Right renal pelvis (tissue), 4 donors: ENCODE measurements at regions not wholly inside any gene's neighbourhood (a gene's known extent, or its start where the extent isn't known, plus 50 kb on each side); places are given as distances from the start of the nearest gene placed in this dataset.
"Not testable (repeated sequence)": the region's sequence is repeated elsewhere in the genome, so short reads cannot be mapped to it uniquely, and the experiment has no call there.

ENCODE experiments used
- DNase-seq, 4 donors: peaks; one replicate each; pipeline ENCODE4 v3.0.0-alpha.2; 2013; ENCODE audit warnings: low read depth in 4 of 4, low spot score in 3 of 4, missing footprints in 1 of 4

- DNase-seq, result no peak
These were observed 121.5 kb downstream of the XCL2 start for GRCh38 chr1:168422203-168422847.

DNA sequence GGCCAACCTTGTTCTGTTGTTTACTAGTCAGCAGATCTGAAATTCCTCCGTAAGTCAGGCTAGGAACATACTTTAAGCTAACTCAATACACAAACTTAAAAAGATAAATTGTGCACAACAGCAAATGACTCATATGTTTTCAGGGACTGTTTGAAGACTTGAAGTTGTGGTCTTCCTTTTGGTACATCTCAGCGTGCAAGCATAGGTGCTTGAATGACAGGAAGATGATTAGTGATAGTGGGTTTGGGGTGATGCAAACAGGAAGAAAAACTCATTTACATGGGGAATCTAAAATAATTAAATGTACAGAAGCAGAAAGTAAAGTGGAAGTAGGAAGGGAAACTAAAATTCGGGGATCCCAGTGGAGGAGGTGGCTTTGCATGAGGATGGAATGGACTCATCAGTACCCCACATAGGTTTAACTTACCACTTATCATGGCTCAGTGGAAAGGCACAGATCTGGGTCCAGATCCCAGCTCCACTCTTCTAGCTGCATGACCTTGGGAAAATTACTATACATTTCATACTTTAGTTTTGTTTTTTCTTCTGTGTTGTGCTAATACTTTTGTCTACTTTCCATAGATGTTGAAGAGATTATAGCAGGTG is 122.3 kb downstream of the XCL2 start:
- DNase-seq, result no peak

DNA sequence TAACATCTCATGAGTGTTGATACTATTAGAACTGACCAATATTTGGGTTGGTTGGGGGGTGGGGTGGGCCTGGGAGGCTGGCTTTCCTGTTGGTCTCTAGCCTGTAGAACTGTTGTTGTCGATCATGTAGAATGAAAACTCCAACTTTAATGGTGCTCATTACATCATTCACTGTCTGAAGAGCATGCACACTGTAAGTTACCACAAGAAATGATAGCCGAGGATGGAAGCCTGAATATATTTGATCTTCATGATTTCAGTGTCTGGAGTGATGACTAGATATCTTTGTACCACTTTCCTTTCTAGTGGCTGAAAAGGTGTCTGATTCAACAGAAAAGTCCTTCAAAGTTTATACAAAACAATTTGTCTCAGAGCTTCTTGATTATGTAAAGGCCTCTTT is 123.6 kb downstream of the XCL2 start:
- DNase-seq, result no peak

- no peak for DNase-seq
These were observed 124.1 kb downstream of the XCL2 start for GRCh38 chr1:168419736-168420135.

- DNase-seq, result no peak
These were observed 127.6 kb downstream of the XCL2 start for GRCh38 chr1:168416220-168416619.

DNA sequence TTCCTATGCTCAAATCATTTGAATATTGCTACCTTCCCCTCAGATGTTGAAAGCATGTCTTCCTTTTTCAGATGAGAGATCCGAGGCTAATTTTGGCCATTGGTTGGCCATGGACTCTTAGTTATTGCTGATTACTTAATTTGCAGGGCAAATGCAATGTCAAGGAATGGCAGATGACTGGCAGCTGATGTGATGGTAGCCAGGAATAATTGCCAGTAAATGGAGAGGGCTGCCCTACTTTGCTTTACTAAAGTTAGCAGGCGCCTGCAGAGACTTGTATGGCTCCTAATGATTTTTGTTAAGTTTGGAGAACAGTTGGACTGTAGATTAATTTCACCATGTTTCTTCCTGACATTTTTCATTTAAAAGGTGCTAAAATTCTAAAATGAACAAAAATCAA is 128.9 kb downstream of the XCL2 start:
- DNase-seq, result no peak

- DNase-seq, result no peak
These were observed 129.8 kb downstream of the TBX19 start for GRCh38 chr1:168410464-168410863.

DNA sequence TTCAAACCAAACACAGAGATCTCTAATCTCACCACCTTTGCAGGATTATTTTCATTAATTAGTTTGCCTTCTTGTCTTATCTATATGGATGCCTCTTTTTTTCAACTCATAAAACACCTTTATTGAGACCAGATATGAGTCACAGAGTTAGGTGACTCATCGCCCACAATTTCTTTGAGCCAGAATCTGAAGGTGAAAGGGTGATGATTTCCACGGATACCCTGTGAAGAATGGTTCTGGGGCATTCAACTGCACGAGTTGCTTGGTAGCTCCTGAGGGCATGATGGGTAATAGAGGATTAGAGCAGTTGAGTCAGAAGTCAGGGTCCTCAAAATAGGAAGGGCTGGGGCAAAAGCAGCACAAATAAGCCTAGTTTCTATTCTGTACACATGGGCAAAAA is 128.2 kb downstream of the TBX19 start:
- no peak for DNase-seq

DNA sequence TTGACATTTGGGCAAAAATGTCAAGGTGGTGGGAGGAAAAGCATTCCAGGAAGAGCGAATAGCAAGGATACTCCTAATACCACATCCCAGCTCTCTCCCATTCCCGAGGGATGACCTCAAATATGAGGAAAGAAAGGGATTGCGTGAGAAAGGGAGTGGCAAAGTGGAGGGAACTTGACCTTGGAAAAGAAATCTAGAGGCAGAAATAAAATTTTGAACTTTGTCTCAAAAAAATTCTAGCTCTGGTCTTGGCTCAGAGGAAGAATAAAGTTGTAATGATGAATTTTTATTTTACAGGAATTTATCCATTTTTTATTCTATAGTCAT is 127.8 kb downstream of the TBX19 start:
- DNase-seq, result no peak

DNA sequence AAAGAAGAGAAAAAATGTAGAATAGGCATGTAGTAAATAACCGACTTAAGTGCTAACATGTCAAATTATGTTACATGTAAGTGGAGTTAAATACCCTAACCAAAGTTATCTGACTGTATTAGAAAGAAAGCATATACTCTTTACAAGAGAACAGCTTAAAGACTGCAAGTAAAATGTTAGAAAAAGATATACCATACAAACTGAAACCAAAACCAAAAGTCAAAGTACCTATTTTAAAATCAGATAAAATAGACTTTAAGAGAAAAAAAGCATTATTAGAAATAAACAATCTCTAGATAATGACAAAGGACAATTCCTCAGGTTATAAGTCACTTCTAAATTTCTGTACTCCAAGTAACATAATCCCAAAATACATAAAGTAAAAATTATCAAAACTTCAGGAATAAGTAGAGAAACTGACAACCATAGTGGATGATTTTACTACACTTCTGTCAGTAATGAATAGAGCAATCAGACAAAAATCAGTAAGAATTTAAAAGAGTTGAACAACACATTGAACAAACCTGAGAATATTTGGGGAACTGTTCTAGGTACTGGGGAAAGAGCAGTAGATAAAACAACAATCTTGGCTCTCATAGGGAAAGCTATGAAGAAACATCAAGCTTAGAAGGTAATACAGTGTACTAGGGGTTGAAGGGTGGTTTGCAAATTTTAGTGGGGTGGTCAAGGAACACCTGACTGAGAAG is 127.3 kb downstream of the TBX19 start:
- no peak for DNase-seq

GRCh38 chr1:168405906-168406549 is 125.4 kb downstream of the TBX19 start:
- no peak for DNase-seq

GRCh38 chr1:168403140-168403539 is 122.5 kb downstream of the TBX19 start:
- DNase-seq, result no peak

DNA sequence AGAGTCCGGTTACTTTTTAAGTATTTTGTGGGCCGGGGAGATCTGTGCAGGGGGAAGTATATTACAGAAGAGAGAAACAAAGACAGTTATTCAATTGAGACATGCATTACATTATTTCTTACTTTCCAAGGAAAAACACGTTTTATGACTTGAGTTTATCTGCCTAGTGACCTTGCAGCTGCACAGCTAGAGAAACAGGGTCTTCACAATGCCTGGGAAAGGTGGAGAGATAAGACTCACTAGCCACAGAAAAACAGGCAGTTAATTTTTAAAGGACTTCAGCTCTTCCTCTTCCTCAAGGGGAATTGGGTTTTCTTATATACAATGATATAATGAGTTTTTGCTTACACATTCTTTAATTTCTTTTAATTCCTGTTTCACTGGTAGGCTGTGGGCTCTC is 121.8 kb downstream of the TBX19 start:
- DNase-seq, result not testable (repeated sequence)

- no peak for DNase-seq
These were observed 120.7 kb downstream of the TBX19 start for GRCh38 chr1:168401341-168401740.

GRCh38 chr1:168400139-168400538 is 119.5 kb downstream of the TBX19 start:
- DNase-seq, result no peak

DNA sequence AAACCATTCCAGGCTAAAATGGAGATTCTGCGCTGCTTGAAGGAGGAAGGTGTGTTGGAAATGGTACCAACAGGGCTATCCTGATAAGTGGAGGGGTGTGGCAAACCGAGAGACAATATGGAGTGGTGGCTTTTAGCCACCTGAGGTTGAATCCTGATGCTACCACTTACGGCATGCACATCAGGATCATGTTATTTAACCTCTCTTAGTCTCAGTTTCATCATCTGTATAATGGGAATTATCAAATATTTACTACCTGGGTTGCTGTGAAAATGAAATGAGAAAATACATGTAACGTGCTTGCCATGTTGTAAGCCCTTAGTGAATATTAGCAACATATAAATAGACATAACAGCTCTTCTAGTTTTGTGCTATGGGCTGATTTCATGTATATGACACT is 117.1 kb downstream of the TBX19 start:
- no peak for DNase-seq

DNA sequence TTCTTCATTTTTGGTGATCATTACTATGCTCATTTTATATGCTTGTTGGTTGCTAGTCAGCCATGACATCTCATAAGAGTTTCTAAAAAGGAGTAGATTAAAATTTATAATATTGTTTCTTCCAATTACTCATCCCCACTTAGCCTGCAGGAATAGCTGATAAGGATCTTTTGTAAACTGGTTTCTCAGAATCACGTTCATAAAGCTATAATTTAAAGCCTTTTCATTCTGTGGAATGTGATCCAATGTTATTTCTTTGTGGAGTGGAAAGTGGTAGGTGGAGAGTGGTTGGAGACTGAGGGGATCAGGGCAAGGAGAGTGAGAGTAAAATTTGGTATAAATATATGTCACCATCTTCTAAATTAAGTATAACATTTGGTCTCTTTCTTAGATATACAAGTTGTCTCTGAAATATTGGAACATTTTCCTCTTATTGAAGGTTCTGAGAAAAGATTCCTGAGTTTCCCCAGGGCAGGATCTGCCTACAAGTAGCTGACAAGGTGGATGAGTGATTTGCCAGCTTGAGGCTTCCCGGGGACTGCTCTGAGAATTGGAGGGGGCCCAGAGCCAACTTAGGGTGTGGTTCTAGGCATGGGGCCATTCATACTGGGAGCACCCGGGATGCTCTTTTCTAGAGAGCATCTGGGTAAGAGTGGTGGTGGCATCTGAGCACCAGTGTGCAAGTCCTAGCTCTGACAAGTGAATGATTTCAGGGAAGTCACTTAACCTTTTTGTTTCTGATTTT is 116.4 kb downstream of the TBX19 start:
- DNase-seq, result no peak

DNA sequence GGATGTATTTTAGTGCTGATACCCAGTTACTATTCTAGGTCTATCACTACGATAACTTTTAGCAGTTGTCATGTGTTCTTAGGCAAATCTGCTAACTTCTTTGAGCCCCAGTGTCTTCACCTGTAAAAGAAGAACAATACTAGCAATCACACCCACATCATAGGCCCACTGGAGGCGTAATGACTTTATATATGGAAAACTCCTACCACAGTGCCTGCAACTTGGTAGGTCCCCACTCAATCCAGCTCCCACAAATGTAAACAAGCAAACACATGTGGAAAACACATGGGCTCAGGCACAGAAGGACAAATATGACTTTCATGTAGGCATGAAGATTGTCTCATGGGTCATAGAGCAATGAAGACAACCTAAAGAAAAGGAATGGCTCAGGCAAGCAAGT is 115.8 kb downstream of the TBX19 start:
- DNase-seq, result no peak

- no peak for DNase-seq
These were observed 114.2 kb downstream of the TBX19 start for GRCh38 chr1:168394858-168395257.

GRCh38 chr1:168392958-168393549 is 112.4 kb downstream of the TBX19 start:
- no peak for DNase-seq
